ENCODE measurements at regions not wholly inside any gene's neighbourhood (a gene's known extent, or its start where the extent isn't known, plus 50 kb on each side); places are given as distances from the start of the nearest gene placed in this dataset.

DNA sequence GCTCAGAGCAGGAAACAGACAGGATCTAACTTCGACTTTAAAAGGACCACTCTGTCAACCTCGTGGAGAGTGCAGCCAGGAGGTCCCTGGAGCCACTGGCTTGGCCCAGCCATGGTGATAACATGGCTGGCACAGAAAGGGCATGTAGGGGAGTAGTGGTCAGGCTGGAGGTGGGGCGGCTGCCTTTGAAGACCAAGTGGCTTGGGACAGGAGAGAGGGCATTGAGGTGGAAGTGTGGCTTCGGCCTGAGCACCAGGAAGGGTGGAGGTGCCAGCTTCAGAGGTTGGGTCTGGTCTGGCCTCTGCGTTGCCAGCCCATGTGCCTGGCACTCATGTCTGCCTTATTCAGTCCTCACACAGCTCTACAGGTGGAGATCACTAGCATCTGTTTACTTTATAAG is 270.0 kb downstream of the NSG2 start:
- dilution Hi-C loops (cut with MboI; ENCODE audit: extremely low pct_ligation_motif_present, low sequenced_read_pairs), result no loop called here
- POLR2A ChIA-PET, result no interaction called here

DNA sequence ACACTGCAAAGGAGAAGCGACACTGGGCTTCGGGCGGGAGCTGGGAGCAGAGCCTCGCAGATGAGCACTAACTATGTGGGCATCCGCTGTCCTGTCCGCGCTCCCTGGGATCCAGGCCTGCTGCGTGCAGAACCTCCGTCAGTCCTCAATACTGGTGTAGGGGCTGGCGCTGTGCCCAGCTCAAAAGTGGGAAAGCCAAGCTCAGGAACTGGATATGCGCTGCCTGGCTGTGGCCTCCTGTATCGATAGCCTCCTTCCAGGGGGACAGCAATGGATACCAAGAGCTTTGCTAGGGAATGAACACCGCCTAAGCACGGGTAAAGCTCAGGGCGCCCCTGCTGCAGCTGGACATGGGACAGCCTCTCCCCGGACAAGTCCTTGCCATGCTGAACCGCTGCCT is 270.4 kb downstream of the NSG2 start:
- H3K9me1 ChIP-seq (replicated peaks; ENCODE audit: control insufficient read depth, extremely low read depth, insufficient read depth, low read length), result no peaks in the 10 kb centered on the region
- ChIA-PET POLR2A (no interaction called here), CTCF (no interaction called here)
- no peak overlapping the region for H3K9ac ChIP-seq (replicated peaks; ENCODE audit: extremely low read depth, insufficient read depth, low read length)
- no peaks in the 10 kb centered on the region for H3K27me3 ChIP-seq (ENCODE audit: control insufficient read depth in 2 of 2, insufficient read depth in 2 of 2, low read length in 2 of 2)
- TF ChIP-seq POLR2AphosphoS5 (IDR thresholded peaks at IDR 0.05; ENCODE audit: insufficient read depth, low read depth, low read length) (no peak), JUN (IDR thresholded peaks at IDR 0.05; ENCODE audit: borderline replicate concordance, insufficient read depth, insufficient read length, low read depth) (no peak)
- no peaks in the 10 kb centered on the region for H3K36me3 ChIP-seq (ENCODE audit: control insufficient read depth in 2 of 2, extremely low read depth in 1 of 2, insufficient read depth in 2 of 2, low read length in 2 of 2)
- dilution Hi-C loops (cut with MboI; ENCODE audit: extremely low pct_ligation_motif_present, low sequenced_read_pairs), result no loop called here
- intact Hi-C loops (cut with micrococcal nuclease), result no loop called here
- BruUV-seq (replicated peaks), result no TSS peak
- H4K20me1 ChIP-seq (replicated peaks; ENCODE audit: control insufficient read depth, extremely low read depth, insufficient read depth, low read length), result no peaks in the 10 kb centered on the region
- H3K4me1 ChIP-seq (ENCODE audit: control insufficient read depth, extremely low read depth, insufficient read depth, low read length), result no peaks in the 10 kb centered on the region
- H2AFZ ChIP-seq (ENCODE audit: low read depth, low read length), result no peak overlapping the region
- H3K4me3 ChIP-seq (replicated peaks in 1 of 3; ENCODE audit: insufficient read depth in 1 of 3, low read depth in 1 of 3, low read length in 3 of 3), result no peak overlapping the region
- no peak overlapping the region for H3K27ac ChIP-seq (ENCODE audit: insufficient read depth, low read depth, low read length)
- no peak for DNase-seq (ENCODE audit: low read depth, low spot score)
- no peaks in the 10 kb centered on the region for H3K79me2 ChIP-seq (ENCODE audit: control insufficient read depth, insufficient read depth, low read length)
- FAIRE-seq, result no peak
- no peak overlapping the region for H3K4me2 ChIP-seq (ENCODE audit: insufficient read depth, low read length)
- H3K9me3 ChIP-seq (replicated peaks; ENCODE audit: control insufficient read depth, insufficient read depth, low read length), result no peaks in the 10 kb centered on the region

More for the DNA sequence above, 270.0 kb downstream of the NSG2 start:
- H3K4me3 ChIP-seq (replicated peaks in 1 of 3; ENCODE audit: insufficient read depth in 1 of 3, low read depth in 1 of 3, low read length in 3 of 3), result no peak overlapping the region
- no peaks in the 10 kb centered on the region for H4K20me1 ChIP-seq (replicated peaks; ENCODE audit: control insufficient read depth, extremely low read depth, insufficient read depth, low read length)
- no peaks in the 10 kb centered on the region for H3K27me3 ChIP-seq (ENCODE audit: control insufficient read depth in 2 of 2, insufficient read depth in 2 of 2, low read length in 2 of 2)
- no peaks in the 10 kb centered on the region for H3K79me2 ChIP-seq (ENCODE audit: control insufficient read depth, insufficient read depth, low read length)
- no peak for DNase-seq (ENCODE audit: low read depth, low spot score)
- intact Hi-C loops (cut with micrococcal nuclease), result no loop called here
- no TSS peak for BruUV-seq (replicated peaks)
- no peaks in the 10 kb centered on the region for H3K9me3 ChIP-seq (replicated peaks; ENCODE audit: control insufficient read depth, insufficient read depth, low read length)
- H3K9me1 ChIP-seq (replicated peaks; ENCODE audit: control insufficient read depth, extremely low read depth, insufficient read depth, low read length), result no peaks in the 10 kb centered on the region
- no peak overlapping the region for H3K9ac ChIP-seq (replicated peaks; ENCODE audit: extremely low read depth, insufficient read depth, low read length)
- FAIRE-seq, result no peak
- CTCF ChIA-PET, result no interaction called here
- no peak overlapping the region for H3K27ac ChIP-seq (ENCODE audit: insufficient read depth, low read depth, low read length)
- TF ChIP-seq POLR2A (IDR thresholded peaks at IDR 0.05; ENCODE audit: low read depth, low read length), result no peak
- no peak for TF ChIP-seq EZH2 (IDR thresholded peaks at IDR 0.05; ENCODE audit: borderline replicate concordance, low read depth, low read length, severe bottlenecking)
- TF ChIP-seq GATA2 (IDR thresholded peaks at IDR 0.05; ENCODE audit: insufficient read depth, insufficient read length, low read depth, low read length), result no peak
- TF ChIP-seq JUN (IDR thresholded peaks at IDR 0.05; ENCODE audit: borderline replicate concordance, insufficient read depth, insufficient read length, low read depth), result no peak
- no peaks in the 10 kb centered on the region for H3K36me3 ChIP-seq (ENCODE audit: control insufficient read depth in 2 of 2, extremely low read depth in 1 of 2, insufficient read depth in 2 of 2, low read length in 2 of 2)
- no peak overlapping the region for H2AFZ ChIP-seq (ENCODE audit: low read depth, low read length)
- no peaks in the 10 kb centered on the region for H3K4me1 ChIP-seq (ENCODE audit: control insufficient read depth, extremely low read depth, insufficient read depth, low read length)
- no peak overlapping the region for H3K4me2 ChIP-seq (ENCODE audit: insufficient read depth, low read length)
